SH-SY5Y (cell line): ENCODE measurements at regions not wholly inside any gene's neighbourhood (a gene's known extent, or its start where the extent isn't known, plus 50 kb on each side); places are given as distances from the start of the nearest gene placed in this dataset.

ENCODE experiments used
- GATA2 ChIP-seq: IDR thresholded peaks from 2 replicates; pipeline ENCODE4 v1.6.1; 2011; ENCODE audit warnings: mild to moderate bottlenecking, low read depth, low read length
- GATA3 ChIP-seq: IDR thresholded peaks from 2 replicates; pipeline ENCODE4 v1.6.1; 2011; ENCODE audit warnings: low read depth, mild to moderate bottlenecking, low read length, moderate library complexity

- TF ChIP-seq GATA2: no peak
- no peak for TF ChIP-seq GATA3
These were observed 170.7 kb upstream of the POU3F1 start for GRCh38 chr1:38217316-38217715.
